ENCODE measurements at regions not wholly inside any gene's neighbourhood (a gene's known extent, or its start where the extent isn't known, plus 50 kb on each side); places are given as distances from the start of the nearest gene placed in this dataset.
A peak's percentile ranks its signal among the peaks of the same experiment; 100 is the strongest.

GRCh38 chr13:36493046-36493445, 60.8 kb downstream of the CCNA1 start:
- H3K4me1 Mint-ChIP-seq, result no peaks in the 10 kb centered on the region
- H3K27ac Mint-ChIP-seq, result no peak overlapping the region
- no peaks in the 10 kb centered on the region for H3K36me3 Mint-ChIP-seq (ENCODE audit: low read depth)
- H3K27me3 Mint-ChIP-seq (ENCODE audit: low read depth, poor library complexity), result peaks cover 9% of the 10 kb centered on the region
- no peak for TF ChIP-seq CTCF (IDR thresholded peaks at IDR 0.05)
- no peak overlapping the region for H3K4me3 Mint-ChIP-seq
- no peaks in the 10 kb centered on the region for H3K9me3 Mint-ChIP-seq
- DNase-seq, result no peak

- H3K27ac Mint-ChIP-seq, result no peak overlapping the region
- H3K9me3 Mint-ChIP-seq, result no peaks in the 10 kb centered on the region
- no peak for TF ChIP-seq CTCF (IDR thresholded peaks at IDR 0.05)
- no peak for DNase-seq
- peaks cover 5% of the 10 kb centered on the region for H3K27me3 Mint-ChIP-seq (ENCODE audit: low read depth, poor library complexity)
- no peaks in the 10 kb centered on the region for H3K36me3 Mint-ChIP-seq (ENCODE audit: low read depth)
- H3K4me3 Mint-ChIP-seq, result no peak overlapping the region
- H3K4me1 Mint-ChIP-seq, result no peaks in the 10 kb centered on the region
These were observed 63.1 kb downstream of the CCNA1 start for GRCh38 chr13:36495431-36495830.

GRCh38 chr13:36509369-36509768, 77.1 kb downstream of the CCNA1 start:
- no peak for DNase-seq
- Mint-ChIP-seq H3K4me3 (no peak overlapping the region), H3K9me3 (no peaks in the 10 kb centered on the region), H3K4me1 (no peaks in the 10 kb centered on the region), H3K27ac (no peak overlapping the region), H3K36me3 (ENCODE audit: low read depth) (no peaks in the 10 kb centered on the region), H3K27me3 (ENCODE audit: low read depth, poor library complexity) (no peaks in the 10 kb centered on the region)
- TF ChIP-seq CTCF (IDR thresholded peaks at IDR 0.05), result peak; percentile 15

GRCh38 chr13:36512771-36513170, 80.5 kb downstream of the CCNA1 start:
- H3K9me3 Mint-ChIP-seq, result no peaks in the 10 kb centered on the region
- H3K27me3 Mint-ChIP-seq (ENCODE audit: low read depth, poor library complexity), result no peaks in the 10 kb centered on the region
- DNase-seq, result no peak
- TF ChIP-seq CTCF (IDR thresholded peaks at IDR 0.05), result no peak
- H3K4me3 Mint-ChIP-seq, result no peak overlapping the region
- no peaks in the 10 kb centered on the region for H3K36me3 Mint-ChIP-seq (ENCODE audit: low read depth)
- no peak overlapping the region for H3K27ac Mint-ChIP-seq
- H3K4me1 Mint-ChIP-seq, result no peaks in the 10 kb centered on the region

- no peak for DNase-seq
- Mint-ChIP-seq H3K9me3 (no peaks in the 10 kb centered on the region), H3K4me1 (no peaks in the 10 kb centered on the region), H3K27ac (no peak overlapping the region), H3K27me3 (ENCODE audit: low read depth, poor library complexity) (no peaks in the 10 kb centered on the region), H3K4me3 (no peak overlapping the region), H3K36me3 (ENCODE audit: low read depth) (no peaks in the 10 kb centered on the region)
- TF ChIP-seq CTCF (IDR thresholded peaks at IDR 0.05), result no peak
These were observed 81.0 kb downstream of the CCNA1 start for GRCh38 chr13:36513266-36513665.

GRCh38 chr13:36515466-36515865, 83.2 kb downstream of the CCNA1 start:
- no peaks in the 10 kb centered on the region for H3K4me1 Mint-ChIP-seq
- no peaks in the 10 kb centered on the region for H3K9me3 Mint-ChIP-seq
- H3K27ac Mint-ChIP-seq, result no peak overlapping the region
- TF ChIP-seq CTCF (IDR thresholded peaks at IDR 0.05), result no peak
- no peak overlapping the region for H3K4me3 Mint-ChIP-seq
- no peak for DNase-seq
- H3K27me3 Mint-ChIP-seq (ENCODE audit: low read depth, poor library complexity), result no peaks in the 10 kb centered on the region
- H3K36me3 Mint-ChIP-seq (ENCODE audit: low read depth), result no peaks in the 10 kb centered on the region

Data from nephron progenitor cell (in vitro differentiated cells).